CD4-positive, alpha-beta memory T cell (primary cell): ENCODE measurements at regions not wholly inside any gene's neighbourhood (a gene's known extent, or its start where the extent isn't known, plus 50 kb on each side); places are given as distances from the start of the nearest gene placed in this dataset.

Experiments used
- CTCF ChIA-PET: fragments of 350-600 bp; sonication (Branson Sonifier 250); formaldehyde crosslinking; loops from one replicate; lab custom pipeline; 2021; ENCODE audit warnings: inconsistent platforms; ENCODE audit not compliant: partially characterized antibody; lab: Charles Lee
- POLR2A ChIA-PET: fragments of 350-600 bp; sonication (Branson Sonifier 250); formaldehyde crosslinking; loops from one replicate; lab custom pipeline; 2021; ENCODE audit not compliant: partially characterized antibody; lab: Charles Lee
- DNase-seq, 5 donors: peaks; one replicate each; pipeline versions ENCODE4 v3.0.0 to v3.0.0-alpha.2; 2020 to 2022; ENCODE audit warnings: mixed read lengths in 1 of 5
- H3K27ac ChIP-seq: one replicate; pipeline ENCODE4 v1.7.0; 2013; ENCODE audit warnings: low read depth, low read length
- H3K27me3 ChIP-seq: 2 replicates; pipeline ENCODE4 v1.7.0; 2013; ENCODE audit warnings: mild to moderate bottlenecking, low read length, moderate library complexity; ENCODE audit not compliant: insufficient read depth
- H3K36me3 ChIP-seq: 2 replicates; pipeline ENCODE4 v1.7.0; 2013; ENCODE audit warnings: mild to moderate bottlenecking, low read length, moderate library complexity; ENCODE audit not compliant: insufficient read depth
- H3K4me1 ChIP-seq: 2 replicates; pipeline ENCODE4 v1.7.0; 2013; ENCODE audit warnings: mild to moderate bottlenecking, low read length, moderate library complexity; ENCODE audit not compliant: insufficient read depth
- H3K4me3 ChIP-seq, 2 donors: one replicate each; pipeline ENCODE4 v1.7.0; 2013; ENCODE audit warnings: low read length in 2 of 2, mild to moderate bottlenecking in 1 of 2
- H3K9me3 ChIP-seq, 2 donors: one replicate each; pipeline ENCODE4 v1.7.0; 2013; ENCODE audit warnings: low read length in 2 of 2, control low read depth in 1 of 2; ENCODE audit not compliant: control insufficient read depth in 1 of 2
- H3K27ac Mint-ChIP-seq, 7 donors: one replicate each; pipeline ENCODE4 v1.8.0; 2020 to 2021; ENCODE audit warnings: mixed read lengths in 7 of 7, mild to moderate bottlenecking in 6 of 7, inconsistent platforms in 3 of 7, moderate library complexity in 3 of 7
- H3K27me3 Mint-ChIP-seq, 2 donors: one replicate each; pipeline ENCODE4 v1.8.0; 2020 to 2021; ENCODE audit warnings: mixed read lengths in 2 of 2
- H3K36me3 Mint-ChIP-seq, 2 donors: one replicate each; pipeline ENCODE4 v1.8.0; 2020 to 2021; ENCODE audit warnings: mixed read lengths in 2 of 2, inconsistent platforms in 1 of 2, mild to moderate bottlenecking in 1 of 2
- H3K4me1 Mint-ChIP-seq, 4 donors: one replicate each; pipeline ENCODE4 v1.8.0; 2020 to 2021; ENCODE audit warnings: mixed read lengths in 4 of 4, mild to moderate bottlenecking in 1 of 4
- H3K4me3 Mint-ChIP-seq, 8 donors: one replicate each; pipeline ENCODE4 v1.8.0; 2020 to 2021; ENCODE audit warnings: mixed read lengths in 8 of 8, mild to moderate bottlenecking in 7 of 8, moderate library complexity in 6 of 8, inconsistent platforms in 3 of 8
- H3K9me3 Mint-ChIP-seq, 8 donors: one replicate each; pipeline ENCODE4 v1.8.0; 2020 to 2021; ENCODE audit warnings: mixed read lengths in 8 of 8, mild to moderate bottlenecking in 5 of 8, inconsistent platforms in 3 of 8, moderate library complexity in 1 of 8
- intact Hi-C: fragments of 100-400 bp; cut with micrococcal nuclease; formaldehyde crosslinking; loops from one replicate; pipeline ENCODE4 v1.15.1; 2023

- H3K27me3 Mint-ChIP-seq = peaks cover 0 to 4% of the 10 kb centered on the region in 2 donors
- DNase-seq = no peak
- Histone ChIP-seq H3K27ac (no peak overlapping the region), H3K36me3 (no peaks in the 10 kb centered on the region), H3K27me3 (no peaks in the 10 kb centered on the region), H3K9me3 (no peaks in the 10 kb centered on the region), H3K4me3 (no peak overlapping the region), H3K4me1 (no peaks in the 10 kb centered on the region)
- ChIA-PET CTCF (no interaction called here), POLR2A (no interaction called here)
- intact Hi-C loops = no loop called here
- H3K9me3 Mint-ChIP-seq = peaks cover 0 to 7% (median 3%) of the 10 kb centered on the region in 8 donors
- H3K4me1 Mint-ChIP-seq = no peaks in the 10 kb centered on the region
- no peak overlapping the region for H3K4me3 Mint-ChIP-seq
- no peaks in the 10 kb centered on the region for H3K36me3 Mint-ChIP-seq
- H3K27ac Mint-ChIP-seq = peak overlapping the region in 1 of 7 donors; percentile 1
Observed at GRCh38 chr11:127390465-127390864, 389.9 kb upstream of the KIRREL3 start.

- peaks cover 0 to 2% of the 10 kb centered on the region in 2 donors for H3K27me3 Mint-ChIP-seq
- DNase-seq = no peak
- ChIA-PET CTCF (interaction anchor here (1.4 kb wide), 1 partner anchor 11 kb away, joined by 3 read pairs; no protein-coding TSS in a partner anchor), POLR2A (no interaction called here)
- Histone ChIP-seq H3K36me3 (no peaks in the 10 kb centered on the region), H3K27ac (no peak overlapping the region), H3K4me1 (no peaks in the 10 kb centered on the region), H3K9me3 (no peaks in the 10 kb centered on the region), H3K4me3 (no peak overlapping the region), H3K27me3 (no peaks in the 10 kb centered on the region)
- H3K4me1 Mint-ChIP-seq = no peaks in the 10 kb centered on the region
- intact Hi-C loops = no loop called here
- no peak overlapping the region for H3K4me3 Mint-ChIP-seq
- no peaks in the 10 kb centered on the region for H3K36me3 Mint-ChIP-seq
- H3K27ac Mint-ChIP-seq = no peak overlapping the region
- H3K9me3 Mint-ChIP-seq = peaks cover 0 to 3% (median 0%) of the 10 kb centered on the region in 8 donors
Observed at GRCh38 chr11:127385071-127385470, 384.5 kb upstream of the KIRREL3 start.

- Histone ChIP-seq H3K4me3 (no peak overlapping the region), H3K36me3 (no peaks in the 10 kb centered on the region), H3K4me1 (no peaks in the 10 kb centered on the region), H3K9me3 (no peaks in the 10 kb centered on the region), H3K27ac (no peak overlapping the region), H3K27me3 (no peaks in the 10 kb centered on the region)
- Mint-ChIP-seq H3K36me3 (no peaks in the 10 kb centered on the region), H3K27me3 (peaks cover 0 to 2% of the 10 kb centered on the region in 2 donors), H3K4me3 (no peak overlapping the region), H3K9me3 (peaks cover 0 to 3% (median 0%) of the 10 kb centered on the region in 8 donors), H3K27ac (no peak overlapping the region), H3K4me1 (no peaks in the 10 kb centered on the region)
- POLR2A ChIA-PET = no interaction called here
- DNase-seq = no peak
- intact Hi-C loops = no loop called here
- CTCF ChIA-PET = no interaction called here
Observed at GRCh38 chr11:127383026-127383425, 382.5 kb upstream of the KIRREL3 start.

- H3K4me1 ChIP-seq = no peaks in the 10 kb centered on the region
- ChIA-PET CTCF (no interaction called here), POLR2A (no interaction called here)
- no peak overlapping the region for H3K4me3 Mint-ChIP-seq
- no peak overlapping the region for H3K27ac ChIP-seq
- H3K9me3 ChIP-seq = no peaks in the 10 kb centered on the region
- no peaks in the 10 kb centered on the region for H3K4me1 Mint-ChIP-seq
- intact Hi-C loops = no loop called here
- no peaks in the 10 kb centered on the region for H3K27me3 Mint-ChIP-seq
- DNase-seq = no peak
- H3K36me3 ChIP-seq = no peaks in the 10 kb centered on the region
- no peaks in the 10 kb centered on the region for H3K27me3 ChIP-seq
- H3K27ac Mint-ChIP-seq = no peak overlapping the region
- H3K36me3 Mint-ChIP-seq = no peaks in the 10 kb centered on the region
- H3K9me3 Mint-ChIP-seq = peaks cover 0 to 4% (median 0%) of the 10 kb centered on the region in 8 donors
- H3K4me3 ChIP-seq = no peak overlapping the region
Observed at GRCh38 chr11:127381247-127381646, 380.7 kb upstream of the KIRREL3 start.

GRCh38 chr11:127379686-127380085, 379.1 kb upstream of the KIRREL3 start:
- Mint-ChIP-seq H3K27me3 (no peaks in the 10 kb centered on the region), H3K4me1 (no peaks in the 10 kb centered on the region), H3K4me3 (no peak overlapping the region), H3K36me3 (no peaks in the 10 kb centered on the region), H3K9me3 (peaks cover 0 to 5% (median 0%) of the 10 kb centered on the region in 8 donors), H3K27ac (no peak overlapping the region)
- no peaks in the 10 kb centered on the region for H3K4me1 ChIP-seq
- POLR2A ChIA-PET = no interaction called here
- no peak overlapping the region for H3K4me3 ChIP-seq
- CTCF ChIA-PET = no interaction called here
- DNase-seq = no peak
- no peaks in the 10 kb centered on the region for H3K27me3 ChIP-seq
- no peaks in the 10 kb centered on the region for H3K36me3 ChIP-seq
- no peak overlapping the region for H3K27ac ChIP-seq
- H3K9me3 ChIP-seq = no peaks in the 10 kb centered on the region
- intact Hi-C loops = no loop called here

GRCh38 chr11:127376301-127376700, 375.7 kb upstream of the KIRREL3 start:
- ChIA-PET CTCF (no interaction called here), POLR2A (no interaction called here)
- H3K4me3 ChIP-seq = no peak overlapping the region
- Mint-ChIP-seq H3K27me3 (no peaks in the 10 kb centered on the region), H3K4me3 (no peak overlapping the region), H3K4me1 (no peaks in the 10 kb centered on the region), H3K36me3 (no peaks in the 10 kb centered on the region), H3K27ac (no peak overlapping the region), H3K9me3 (peaks cover 0 to 4% (median 0%) of the 10 kb centered on the region in 8 donors)
- DNase-seq = no peak
- H3K27ac ChIP-seq = no peak overlapping the region
- H3K4me1 ChIP-seq = no peaks in the 10 kb centered on the region
- no peaks in the 10 kb centered on the region for H3K9me3 ChIP-seq
- intact Hi-C loops = no loop called here
- H3K36me3 ChIP-seq = no peaks in the 10 kb centered on the region
- no peaks in the 10 kb centered on the region for H3K27me3 ChIP-seq

DNA sequence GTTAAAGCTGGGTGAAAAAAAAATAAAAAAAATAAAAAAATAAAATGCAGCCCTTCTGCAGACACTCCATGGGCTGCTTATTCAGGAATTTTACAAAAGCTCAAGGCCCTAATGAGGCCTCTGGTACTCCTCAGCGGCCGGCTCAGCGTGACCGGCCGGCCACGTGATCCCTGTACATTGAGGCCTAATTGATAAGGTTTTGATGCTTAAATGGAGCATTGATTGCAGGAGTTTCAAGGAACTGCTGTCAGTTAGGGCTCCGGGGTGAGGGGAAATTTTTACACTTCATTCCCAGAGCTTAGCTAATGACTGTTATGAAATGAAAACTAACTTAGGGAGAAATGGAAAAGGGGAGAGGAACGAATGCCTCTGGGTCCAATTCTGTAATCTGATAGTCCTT, 368.8 kb upstream of the KIRREL3 start:
- Mint-ChIP-seq H3K4me1 (no peaks in the 10 kb centered on the region), H3K9me3 (no peaks in the 10 kb centered on the region), H3K27ac (no peak overlapping the region), H3K27me3 (no peaks in the 10 kb centered on the region), H3K36me3 (no peaks in the 10 kb centered on the region), H3K4me3 (no peak overlapping the region)
- H3K36me3 ChIP-seq = no peaks in the 10 kb centered on the region
- no peaks in the 10 kb centered on the region for H3K9me3 ChIP-seq
- POLR2A ChIA-PET = no interaction called here
- H3K4me1 ChIP-seq = no peaks in the 10 kb centered on the region
- intact Hi-C loops = no loop called here
- H3K4me3 ChIP-seq = no peak overlapping the region
- no peak for DNase-seq
- CTCF ChIA-PET = no interaction called here
- no peaks in the 10 kb centered on the region for H3K27me3 ChIP-seq
- H3K27ac ChIP-seq = no peak overlapping the region

DNA sequence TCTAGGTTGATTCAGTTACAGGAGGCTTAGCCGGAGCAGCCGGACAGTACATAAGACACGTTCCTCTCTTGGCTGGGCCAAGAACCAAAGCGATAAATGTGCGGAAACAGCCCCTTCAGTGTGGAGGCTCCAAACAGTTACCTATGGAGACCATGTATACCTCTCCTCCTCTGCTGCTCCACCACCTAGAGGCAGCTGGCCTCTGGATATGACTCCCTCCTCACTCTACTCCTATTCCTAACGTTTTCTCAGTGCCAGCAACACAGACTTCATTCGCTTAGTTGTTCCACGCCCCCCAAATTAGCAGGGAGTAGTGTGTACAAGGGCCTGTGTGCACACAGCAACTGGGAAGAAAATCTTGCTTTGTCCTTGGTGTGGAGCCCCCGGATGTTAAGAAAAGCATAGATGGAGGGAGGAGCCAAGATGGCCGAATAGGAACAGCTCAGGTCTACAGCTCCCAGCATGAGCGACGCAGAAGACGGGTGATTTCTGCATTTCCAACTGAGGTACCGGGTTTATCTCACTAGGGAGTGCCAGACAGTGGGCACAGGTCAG, 362.3 kb upstream of the KIRREL3 start:
- Mint-ChIP-seq H3K27ac (no peak overlapping the region), H3K9me3 (peaks cover 0 to 5% (median 2%) of the 10 kb centered on the region in 8 donors), H3K4me3 (no peak overlapping the region), H3K36me3 (no peaks in the 10 kb centered on the region), H3K27me3 (no peaks in the 10 kb centered on the region), H3K4me1 (no peaks in the 10 kb centered on the region)
- no peak for DNase-seq
- Histone ChIP-seq H3K27me3 (no peaks in the 10 kb centered on the region), H3K36me3 (no peaks in the 10 kb centered on the region), H3K9me3 (no peaks in the 10 kb centered on the region), H3K4me3 (no peak overlapping the region), H3K4me1 (no peaks in the 10 kb centered on the region), H3K27ac (no peak overlapping the region)
- ChIA-PET CTCF (no interaction called here), POLR2A (no interaction called here)
- intact Hi-C loops = no loop called here
